DND-41 (cell line): ENCODE measurements at regions not wholly inside any gene's neighbourhood (a gene's known extent, or its start where the extent isn't known, plus 50 kb on each side); places are given as distances from the start of the nearest gene placed in this dataset.

ENCODE experiments used
- CTCF ChIP-seq: IDR thresholded peaks from 2 replicates; pipeline ENCODE4 v1.5.1; 2012; ENCODE audit warnings: borderline replicate concordance, low read length, moderate library complexity, mild to moderate bottlenecking; ENCODE audit not compliant: poor library complexity, severe bottlenecking; ENCODE audit errors: extremely low read depth
- EZH2 ChIP-seq: IDR thresholded peaks from 3 replicates; pipeline ENCODE4 v1.6.1; 2012; ENCODE audit warnings: borderline replicate concordance, low read depth, mild to moderate bottlenecking, moderate library complexity, low read length, inconsistent platforms; ENCODE audit not compliant: severe bottlenecking

DNA sequence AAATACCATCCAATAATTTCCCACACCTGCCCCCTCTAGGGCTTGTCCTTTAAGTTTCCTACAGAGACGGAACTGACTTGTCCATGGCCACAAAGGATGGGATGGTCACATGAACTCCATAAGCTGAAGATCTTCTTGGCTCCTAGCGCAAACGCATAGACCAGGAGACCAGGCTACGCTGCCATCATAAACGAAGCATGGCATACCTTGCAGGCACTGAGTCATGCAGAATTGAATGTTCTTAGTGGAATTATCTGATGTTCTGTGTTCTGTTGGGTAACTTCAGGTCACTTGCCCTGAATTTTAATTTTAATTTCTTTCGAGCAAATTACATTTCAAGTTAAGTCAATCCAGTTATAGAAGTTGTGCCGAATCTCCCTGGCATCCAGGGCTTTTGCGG, 96.4 kb upstream of the STARD13 start:
- TF ChIP-seq CTCF = no peak
- no peak for TF ChIP-seq EZH2
